ENCODE measurements at regions not wholly inside any gene's neighbourhood (a gene's known extent, or its start where the extent isn't known, plus 50 kb on each side); places are given as distances from the start of the nearest gene placed in this dataset.

- TF ChIP-seq RFX5 (IDR thresholded peaks at IDR 0.05; ENCODE audit: low read depth, low read length) (no peak), CTCF (conservative IDR thresholded peaks at IDR 0.05; ENCODE audit: low read depth, low read length) (no peak), USF2 (IDR thresholded peaks at IDR 0.05; ENCODE audit: low read depth, low read length) (no peak), MAFK (IDR thresholded peaks at IDR 0.05; ENCODE audit: low read depth, low read length) (no peak), RAD21 (IDR thresholded peaks at IDR 0.05; ENCODE audit: low read length) (no peak), CEBPB (IDR thresholded peaks at IDR 0.05; ENCODE audit: low read depth, low read length) (no peak), ELK1 (IDR thresholded peaks at IDR 0.05; ENCODE audit: borderline replicate concordance, low read depth, low read length) (no peak), MXI1 (IDR thresholded peaks at IDR 0.05; ENCODE audit: borderline replicate concordance, low read depth, low read length) (no peak), POLR2A (IDR thresholded peaks at IDR 0.05; ENCODE audit: low read depth, low read length) (no peak), FOS (IDR thresholded peaks at IDR 0.05; ENCODE audit: low read depth, low read length) (no peak), BHLHE40 (IDR thresholded peaks at IDR 0.05; ENCODE audit: low read depth, low read length) (no peak), RCOR1 (IDR thresholded peaks at IDR 0.05; ENCODE audit: insufficient replicate concordance, low read length) (no peak), MAZ (IDR thresholded peaks at IDR 0.05; ENCODE audit: borderline replicate concordance, low read depth, low read length) (no peak), SMC3 (IDR thresholded peaks at IDR 0.05; ENCODE audit: low read depth, low read length) (no peak)
Measured at GRCh38 chr9:88692827-88693226, 157.8 kb downstream of the NXNL2 start.

Data from IMR-90 (cell line).